NB4 (cell line): ENCODE measurements at regions not wholly inside any gene's neighbourhood (a gene's known extent, or its start where the extent isn't known, plus 50 kb on each side); places are given as distances from the start of the nearest gene placed in this dataset.

Experiments used
- MYC ChIP-seq: IDR thresholded peaks from 2 replicates; pipeline ENCODE4 v1.6.1; 2011; ENCODE audit warnings: low read depth, low read length
- POLR2A ChIP-seq: IDR thresholded peaks from 2 replicates; pipeline ENCODE4 v1.6.1; 2011; ENCODE audit warnings: mild to moderate bottlenecking; ENCODE audit not compliant: insufficient read length; ENCODE audit errors: extremely low read depth
- TF ChIP-seq, protein P1 (sequence below): IDR thresholded peaks from one replicate; pipeline ENCODE4 v1.5.1; 2012; ENCODE audit warnings: low read depth, low read length

DNA sequence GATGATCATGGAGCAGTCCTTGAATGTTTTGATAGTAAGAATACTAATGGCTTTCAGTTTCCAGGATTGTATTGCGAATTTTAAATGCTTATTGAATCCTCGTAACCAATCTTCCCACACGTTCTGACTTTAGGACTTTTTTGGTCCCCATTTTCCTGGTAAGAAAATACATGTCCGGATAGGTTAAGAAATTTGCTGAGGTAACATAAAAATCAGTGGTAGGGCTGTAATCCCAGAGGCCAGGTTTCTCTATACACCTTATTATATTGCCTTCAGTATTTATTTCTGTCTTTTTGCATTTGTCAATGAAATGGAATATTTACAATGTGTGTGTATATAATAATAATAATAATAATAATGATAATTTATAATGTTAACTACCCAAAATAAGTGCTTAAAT, 603.2 kb downstream of the TMEM182 start:
- TF ChIP-seq POLR2A, result no peak
- TF ChIP-seq, protein P1, sequence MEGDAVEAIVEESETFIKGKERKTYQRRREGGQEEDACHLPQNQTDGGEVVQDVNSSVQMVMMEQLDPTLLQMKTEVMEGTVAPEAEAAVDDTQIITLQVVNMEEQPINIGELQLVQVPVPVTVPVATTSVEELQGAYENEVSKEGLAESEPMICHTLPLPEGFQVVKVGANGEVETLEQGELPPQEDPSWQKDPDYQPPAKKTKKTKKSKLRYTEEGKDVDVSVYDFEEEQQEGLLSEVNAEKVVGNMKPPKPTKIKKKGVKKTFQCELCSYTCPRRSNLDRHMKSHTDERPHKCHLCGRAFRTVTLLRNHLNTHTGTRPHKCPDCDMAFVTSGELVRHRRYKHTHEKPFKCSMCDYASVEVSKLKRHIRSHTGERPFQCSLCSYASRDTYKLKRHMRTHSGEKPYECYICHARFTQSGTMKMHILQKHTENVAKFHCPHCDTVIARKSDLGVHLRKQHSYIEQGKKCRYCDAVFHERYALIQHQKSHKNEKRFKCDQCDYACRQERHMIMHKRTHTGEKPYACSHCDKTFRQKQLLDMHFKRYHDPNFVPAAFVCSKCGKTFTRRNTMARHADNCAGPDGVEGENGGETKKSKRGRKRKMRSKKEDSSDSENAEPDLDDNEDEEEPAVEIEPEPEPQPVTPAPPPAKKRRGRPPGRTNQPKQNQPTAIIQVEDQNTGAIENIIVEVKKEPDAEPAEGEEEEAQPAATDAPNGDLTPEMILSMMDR, result no peak
- no peak for TF ChIP-seq MYC
